ENCODE measurements at regions not wholly inside any gene's neighbourhood (a gene's known extent, or its start where the extent isn't known, plus 50 kb on each side); places are given as distances from the start of the nearest gene placed in this dataset.
"Not testable (repeated sequence)": the region's sequence is repeated elsewhere in the genome, so short reads cannot be mapped to it uniquely, and the experiment has no call there.

- TF ChIP-seq EZH2 (IDR thresholded peaks at IDR 0.05; ENCODE audit: insufficient read depth, low read length); CTCF (IDR thresholded peaks at IDR 0.05; ENCODE audit: insufficient read depth, low read depth, low read length): not testable (repeated sequence)
Measured at GRCh38 chrX:7988013-7988759, 61.0 kb upstream of the PNPLA4 start.

Measured in astrocyte (in vitro differentiated cells and primary cell).